GM12865 (cell line): ENCODE measurements at regions not wholly inside any gene's neighbourhood (a gene's known extent, or its start where the extent isn't known, plus 50 kb on each side); places are given as distances from the start of the nearest gene placed in this dataset.
"Not testable (repeated sequence)": the region's sequence is repeated elsewhere in the genome, so short reads cannot be mapped to it uniquely, and the experiment has no call there.

ENCODE experiments used
- DNase-seq: peaks from one replicate; pipeline ENCODE4 v3.0.0; 2010; ENCODE audit warnings: low read depth
- H3K4me3 ChIP-seq: 2 replicates; pipeline ENCODE4 v1.5.1; 2011; ENCODE audit warnings: mild to moderate bottlenecking, low read depth, low read length, control low read depth
- CTCF ChIP-seq: IDR thresholded peaks from 2 replicates; pipeline ENCODE4 v1.5.1; 2011; ENCODE audit warnings: low read length, control low read depth, low read depth, inconsistent platforms; ENCODE audit not compliant: insufficient read depth; ENCODE audit errors: missing control alignments

- TF ChIP-seq CTCF: no peak
- DNase-seq: peak; percentile 32
- H3K4me3 ChIP-seq: no peak overlapping the region
Observed at GRCh38 chr10:108970016-108970415, 953.3 kb downstream of the XPNPEP1 start.

- no peak for DNase-seq
- no peak overlapping the region for H3K4me3 ChIP-seq
- no peak for TF ChIP-seq CTCF
Observed at GRCh38 chr10:108966411-108966810, 956.9 kb downstream of the XPNPEP1 start.

GRCh38 chr10:108966005-108966404, 957.3 kb downstream of the XPNPEP1 start:
- no peak overlapping the region for H3K4me3 ChIP-seq

GRCh38 chr10:108962172-108962571, 961.1 kb downstream of the XPNPEP1 start:
- DNase-seq: no peak
- H3K4me3 ChIP-seq: no peak overlapping the region
- TF ChIP-seq CTCF: no peak

More at GRCh38 chr10:108966005-108966404, 957.3 kb downstream of the XPNPEP1 start:
- no peak for DNase-seq
- TF ChIP-seq CTCF: no peak

- no peak overlapping the region for H3K4me3 ChIP-seq
- DNase-seq: no peak
- TF ChIP-seq CTCF: no peak
Observed at GRCh38 chr10:108957681-108958080, 965.6 kb downstream of the XPNPEP1 start.

GRCh38 chr10:108956149-108956548, 967.2 kb downstream of the XPNPEP1 start:
- H3K4me3 ChIP-seq: no peak overlapping the region
- no peak for DNase-seq
- TF ChIP-seq CTCF: no peak

- DNase-seq, H3K4me3 ChIP-seq: not testable (repeated sequence)
Observed at GRCh38 chr10:108920029-108920428, 1003.3 kb downstream of the XPNPEP1 start.
